ENCODE measurements at regions not wholly inside any gene's neighbourhood (a gene's known extent, or its start where the extent isn't known, plus 50 kb on each side); places are given as distances from the start of the nearest gene placed in this dataset.

GRCh38 chr20:58092353-58092752 lies 136.1 kb downstream of the ANKRD60 start:
- TF ChIP-seq CTCF (conservative IDR thresholded peaks at IDR 0.05), result no peak
- TF ChIP-seq ZFX (IDR thresholded peaks at IDR 0.05), result no peak
